ENCODE measurements at regions not wholly inside any gene's neighbourhood (a gene's known extent, or its start where the extent isn't known, plus 50 kb on each side); places are given as distances from the start of the nearest gene placed in this dataset.

- TF ChIP-seq CTCF (IDR thresholded peaks at IDR 0.05) (no peak), POLR2AphosphoS5 (IDR thresholded peaks at IDR 0.05) (no peak), EP300 (IDR thresholded peaks at IDR 0.05) (no peak), POLR2A (IDR thresholded peaks at IDR 0.05) (no peak)
- Histone ChIP-seq H3K4me1 (no peaks in the 10 kb centered on the region), H3K36me3 (no peaks in the 10 kb centered on the region), H3K4me3 (no peak overlapping the region), H3K27ac (no peak overlapping the region), H3K27me3 (no peaks in the 10 kb centered on the region), H3K9me3 (no peaks in the 10 kb centered on the region)
- ATAC-seq (ENCODE audit: low FRiP score in 2 of 2) (no peak), DNase-seq (no peak)
- WGBS, 2 donors, result 93 to 98% methylated on average over 3 of the region's 3 CpGs
Measured at GRCh38 chr16:50880926-50881325, 139.0 kb downstream of the CYLD start.

GRCh38 chr16:50879873-50880695, 138.2 kb downstream of the CYLD start:
- Histone ChIP-seq H3K27ac (no peak overlapping the region), H3K27me3 (no peaks in the 10 kb centered on the region), H3K36me3 (no peaks in the 10 kb centered on the region), H3K4me3 (no peak overlapping the region), H3K4me1 (no peaks in the 10 kb centered on the region), H3K9me3 (no peaks in the 10 kb centered on the region)
- no peak for TF ChIP-seq POLR2A (IDR thresholded peaks at IDR 0.05)
- no peak for TF ChIP-seq CTCF (IDR thresholded peaks at IDR 0.05)
- no peak for TF ChIP-seq EP300 (IDR thresholded peaks at IDR 0.05)
- no peak for TF ChIP-seq POLR2AphosphoS5 (IDR thresholded peaks at IDR 0.05)
- ATAC-seq (ENCODE audit: low FRiP score in 2 of 2), result no peak
- DNase-seq, result peak in 1 of 2 donors; percentile 60
- 21 to 45% methylated on average over 14 to 21 of the region's 24 CpGs for WGBS, 2 donors

- ATAC-seq (ENCODE audit: low FRiP score in 2 of 2) (no peak), DNase-seq (no peak)
- WGBS, 2 donors, result 82 to 85% methylated on average over 15 of the region's 15 CpGs
- Histone ChIP-seq H3K36me3 (no peaks in the 10 kb centered on the region), H3K27me3 (no peaks in the 10 kb centered on the region), H3K4me3 (no peak overlapping the region), H3K9me3 (no peaks in the 10 kb centered on the region), H3K4me1 (no peaks in the 10 kb centered on the region), H3K27ac (no peak overlapping the region)
- TF ChIP-seq CTCF (IDR thresholded peaks at IDR 0.05), result no peak
- TF ChIP-seq EP300 (IDR thresholded peaks at IDR 0.05), result no peak
- no peak for TF ChIP-seq POLR2A (IDR thresholded peaks at IDR 0.05)
- no peak for TF ChIP-seq POLR2AphosphoS5 (IDR thresholded peaks at IDR 0.05)
Measured at GRCh38 chr16:50878966-50879615, 137.2 kb downstream of the CYLD start.

GRCh38 chr16:50878536-50878935, 136.7 kb downstream of the CYLD start:
- ATAC-seq (ENCODE audit: low FRiP score in 2 of 2) (no peak), DNase-seq (no peak)
- H3K4me3 ChIP-seq, result no peak overlapping the region
- no peaks in the 10 kb centered on the region for H3K27me3 ChIP-seq
- H3K36me3 ChIP-seq, result no peaks in the 10 kb centered on the region
- WGBS, 2 donors, result 69 to 79% methylated on average over 3 of the region's 3 CpGs
- H3K4me1 ChIP-seq, result no peaks in the 10 kb centered on the region
- no peak overlapping the region for H3K27ac ChIP-seq
- TF ChIP-seq POLR2AphosphoS5 (IDR thresholded peaks at IDR 0.05), result no peak
- no peak for TF ChIP-seq CTCF (IDR thresholded peaks at IDR 0.05)
- no peak for TF ChIP-seq POLR2A (IDR thresholded peaks at IDR 0.05)
- no peak for TF ChIP-seq EP300 (IDR thresholded peaks at IDR 0.05)
- H3K9me3 ChIP-seq, result no peaks in the 10 kb centered on the region
